SK-N-SH (cell line): ENCODE measurements at regions not wholly inside any gene's neighbourhood (a gene's known extent, or its start where the extent isn't known, plus 50 kb on each side); places are given as distances from the start of the nearest gene placed in this dataset.

Experiments used
- CTCF ChIA-PET: fragments of 300-600, 350-600 bp; formaldehyde crosslinking; extraction: SDS; loops from one replicate; lab custom pipeline; 2021; lab: Yijun Ruan, JAX
- POLR2A ChIA-PET: fragments of 350-600 bp; sonication (Branson Sonifier 250); formaldehyde crosslinking; extraction: SDS; loops from one replicate; lab custom pipeline; 2020; ENCODE audit warnings: antibody characterized with exemption, inconsistent platforms; lab: Yijun Ruan, JAX
- DNase-seq: peaks from one replicate; pipeline ENCODE4 v3.0.0; 2012
- H2AFZ ChIP-seq: fragments of 200-600 bp; sonication (generic); 2 replicates; pipeline ENCODE4 v1.8.1; 2016; ENCODE audit warnings: antibody characterized with exemption, mild to moderate bottlenecking, low read depth
- H3F3A ChIP-seq: fragments of 200-600 bp; sonication (generic); replicated peaks from 2 replicates; pipeline ENCODE3; 2016; ENCODE audit warnings: antibody characterized with exemption, mild to moderate bottlenecking; ENCODE audit not compliant: insufficient read depth
- H3K27ac ChIP-seq, 2 experiments: fragments of 200-500 bp in 1 of 2; fragments of 200-600 bp in 1 of 2; sonication (Bioruptor generic) in 1 of 2; sonication (generic), shearing (Covaris generic) in 1 of 2; 2 replicates each; pipeline versions ENCODE4 v1.5.1 to v1.6.1; 2014 to 2016; ENCODE audit warnings: low read depth in 2 of 2, inconsistent platforms in 1 of 2, low read length in 1 of 2, mild to moderate bottlenecking in 1 of 2, mixed read lengths in 1 of 2
- H3K27me3 ChIP-seq: fragments of 200-600 bp; sonication (generic), shearing (Covaris generic); 2 replicates; pipeline ENCODE4 v1.6.1; 2016; ENCODE audit warnings: mixed run types; ENCODE audit not compliant: insufficient read depth
- H3K36me3 ChIP-seq, 2 experiments: fragments of 200-500 bp in 1 of 2; fragments of 200-600 bp in 1 of 2; sonication (Bioruptor generic) in 1 of 2; sonication (generic) in 1 of 2; replicated peaks in 1 of 2; 2 replicates each; pipeline versions ENCODE3 to v1.5.1; 2014 to 2016; ENCODE audit warnings: low read length in 1 of 2, mild to moderate bottlenecking in 1 of 2; ENCODE audit not compliant: insufficient read depth in 2 of 2, control insufficient read depth in 1 of 2
- H3K4me1 ChIP-seq, 2 experiments: fragments of 200-500 bp in 1 of 2; fragments of 200-600 bp in 1 of 2; sonication (Bioruptor generic) in 1 of 2; sonication (generic), shearing (Covaris generic) in 1 of 2; 2 replicates each; pipeline versions ENCODE4 v1.5.1 to v1.6.1; 2014 to 2016; ENCODE audit warnings: low read depth in 1 of 2, low read length in 1 of 2, mixed run types in 1 of 2; ENCODE audit not compliant: insufficient read depth in 2 of 2, control insufficient read depth in 1 of 2
- H3K4me2 ChIP-seq: fragments of 200-600 bp; sonication (generic), shearing (Covaris generic); 2 replicates; pipeline ENCODE4 v1.6.1; 2017; ENCODE audit warnings: mixed run types
- H3K4me3 ChIP-seq, 2 experiments: fragments of 200-500 bp in 1 of 2; fragments of 200-600 bp in 1 of 2; sonication (Bioruptor generic) in 1 of 2; sonication (generic), shearing (Covaris generic) in 1 of 2; 2 replicates each; pipeline versions ENCODE4 v1.5.1 to v1.8.1; 2014 to 2016; ENCODE audit warnings: low read depth in 2 of 2, inconsistent platforms in 1 of 2, low read length in 1 of 2, mild to moderate bottlenecking in 1 of 2, mixed read lengths in 1 of 2, moderate library complexity in 1 of 2
- H3K79me2 ChIP-seq: fragments of 200-600 bp; sonication (generic); 2 replicates; pipeline ENCODE4 v1.8.1; 2017; ENCODE audit warnings: mild to moderate bottlenecking; ENCODE audit not compliant: insufficient read depth
- H3K9ac ChIP-seq: fragments of 200-600 bp; sonication (generic); 2 replicates; pipeline ENCODE4 v1.6.1; 2017; ENCODE audit warnings: mixed run types
- H3K9me2 ChIP-seq: fragments of 200-600 bp; sonication (generic); 2 replicates; pipeline ENCODE4 v1.6.1; 2017; ENCODE audit warnings: mixed run types
- H3K9me3 ChIP-seq: fragments of 200-600 bp; sonication (generic); 2 replicates; pipeline ENCODE4 v1.6.1; 2017; ENCODE audit warnings: mixed run types, mild to moderate bottlenecking, moderate library complexity
- H4K20me1 ChIP-seq: fragments of 200-600 bp; sonication (generic); 2 replicates; pipeline ENCODE4 v1.6.1; 2017; ENCODE audit warnings: mild to moderate bottlenecking, mixed run types; ENCODE audit not compliant: insufficient read depth
- CHD2 ChIP-seq: fragments of 150-350 bp; IDR thresholded peaks from 2 replicates; pipeline ENCODE4 v1.6.1; 2018; ENCODE audit warnings: low read length; ENCODE audit not compliant: partially characterized antibody
- ELF1 ChIP-seq: IDR thresholded peaks from 2 replicates; pipeline ENCODE4 v1.4.0; 2012
- FOSL2 ChIP-seq: IDR thresholded peaks from 2 replicates; pipeline ENCODE4 v1.4.0; 2012; ENCODE audit warnings: low read depth, mild to moderate bottlenecking, moderate library complexity, borderline replicate concordance
- FOXJ3 ChIP-seq: sonication (generic); formaldehyde crosslinking; IDR thresholded peaks from 2 replicates; pipeline ENCODE4 v1.5.1; 2020; ENCODE audit warnings: mild to moderate bottlenecking, missing genetic modification reagents
- GATA2 ChIP-seq: sonication (generic); formaldehyde crosslinking; IDR thresholded peaks from 2 replicates; pipeline ENCODE4 v1.5.0; 2020; ENCODE audit warnings: mild to moderate bottlenecking, missing genetic modification reagents
- JUND ChIP-seq: IDR thresholded peaks from 2 replicates; pipeline ENCODE4 v1.4.0; 2012
- NRF1 ChIP-seq: IDR thresholded peaks from 2 replicates; pipeline ENCODE4 v1.6.1; 2012; ENCODE audit warnings: low read depth, mild to moderate bottlenecking, low read length
- REST ChIP-seq: IDR thresholded peaks from 2 replicates; pipeline ENCODE4 v1.6.1; 2012; ENCODE audit warnings: mild to moderate bottlenecking, low read depth, low read length, moderate library complexity
- RFX5 ChIP-seq: IDR thresholded peaks from 2 replicates; pipeline ENCODE4 v1.6.1; 2012; ENCODE audit warnings: mild to moderate bottlenecking, improper control_type of control experiment, low read length
- SMC3 ChIP-seq: IDR thresholded peaks from 2 replicates; pipeline ENCODE4 v1.6.1; 2012; ENCODE audit warnings: low read depth, low read length, improper control_type of control experiment
- TAF1 ChIP-seq: IDR thresholded peaks from 2 replicates; pipeline ENCODE4 v1.6.1; 2012; ENCODE audit warnings: low read depth, mild to moderate bottlenecking, low read length, moderate library complexity, borderline replicate concordance
- TEAD4 ChIP-seq: IDR thresholded peaks from 2 replicates; pipeline ENCODE4 v1.4.0; 2012; ENCODE audit warnings: mild to moderate bottlenecking, borderline replicate concordance; ENCODE audit not compliant: insufficient read depth
- YY1 ChIP-seq: IDR thresholded peaks from 2 replicates; pipeline ENCODE4 v1.4.0; 2012; ENCODE audit warnings: low read depth, mild to moderate bottlenecking
- WGBS: methylation state at CpG from one replicate; pipeline ENCODE4 v1.1.6; 2017; ENCODE audit warnings: low lambda C conversion rate; 5-methylcytosine and 5-hydroxymethylcytosine counted together
- TF ChIP-seq, protein P1 (sequence below): fragments of 200-600 bp; sonication (generic); IDR thresholded peaks from 2 replicates; pipeline ENCODE4 v1.6.1; 2017; ENCODE audit warnings: antibody characterized with exemption, mild to moderate bottlenecking, moderate library complexity

DNA sequence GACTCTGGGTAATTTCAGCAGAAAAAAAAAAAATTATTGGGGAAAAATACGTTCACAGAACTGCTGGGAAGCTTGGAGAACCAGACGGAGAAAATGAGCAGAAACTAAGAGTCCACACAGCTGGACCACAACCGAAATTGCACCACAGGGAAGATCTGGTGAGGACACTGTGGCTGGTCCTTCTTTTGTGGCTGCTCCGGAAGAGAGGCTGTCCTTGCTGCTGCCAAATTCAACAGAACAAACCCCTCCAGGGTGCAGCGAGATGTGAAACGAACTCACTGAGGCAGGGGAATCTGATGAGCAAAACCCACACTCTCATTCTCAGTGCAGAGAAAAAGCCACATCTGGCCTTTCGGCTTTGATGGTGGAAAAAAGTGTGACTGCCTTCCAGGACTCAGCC lies 200.0 kb downstream of the ACTL7B start:
- no peaks in the 10 kb centered on the region for H3K9me3 ChIP-seq
- no peak for DNase-seq
- no peak overlapping the region for H2AFZ ChIP-seq
- H3K36me3 ChIP-seq, result no peaks in the 10 kb centered on the region
- H3K4me2 ChIP-seq, result no peak overlapping the region
- no peaks in the 10 kb centered on the region for H3F3A ChIP-seq
- H3K9ac ChIP-seq, result no peak overlapping the region
- no peaks in the 10 kb centered on the region for H4K20me1 ChIP-seq
- ChIA-PET POLR2A (no interaction called here), CTCF (no interaction called here)
- H3K27ac ChIP-seq, result no peak overlapping the region
- WGBS, result 3% methylated on average over 7 of the region's 7 CpGs
- no peaks in the 10 kb centered on the region for H3K4me1 ChIP-seq
- no peak for TF ChIP-seq YY1
- TF ChIP-seq FOXJ3, result no peak
- TF ChIP-seq TEAD4, result no peak
- TF ChIP-seq, protein P1, sequence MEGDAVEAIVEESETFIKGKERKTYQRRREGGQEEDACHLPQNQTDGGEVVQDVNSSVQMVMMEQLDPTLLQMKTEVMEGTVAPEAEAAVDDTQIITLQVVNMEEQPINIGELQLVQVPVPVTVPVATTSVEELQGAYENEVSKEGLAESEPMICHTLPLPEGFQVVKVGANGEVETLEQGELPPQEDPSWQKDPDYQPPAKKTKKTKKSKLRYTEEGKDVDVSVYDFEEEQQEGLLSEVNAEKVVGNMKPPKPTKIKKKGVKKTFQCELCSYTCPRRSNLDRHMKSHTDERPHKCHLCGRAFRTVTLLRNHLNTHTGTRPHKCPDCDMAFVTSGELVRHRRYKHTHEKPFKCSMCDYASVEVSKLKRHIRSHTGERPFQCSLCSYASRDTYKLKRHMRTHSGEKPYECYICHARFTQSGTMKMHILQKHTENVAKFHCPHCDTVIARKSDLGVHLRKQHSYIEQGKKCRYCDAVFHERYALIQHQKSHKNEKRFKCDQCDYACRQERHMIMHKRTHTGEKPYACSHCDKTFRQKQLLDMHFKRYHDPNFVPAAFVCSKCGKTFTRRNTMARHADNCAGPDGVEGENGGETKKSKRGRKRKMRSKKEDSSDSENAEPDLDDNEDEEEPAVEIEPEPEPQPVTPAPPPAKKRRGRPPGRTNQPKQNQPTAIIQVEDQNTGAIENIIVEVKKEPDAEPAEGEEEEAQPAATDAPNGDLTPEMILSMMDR, result no peak
- TF ChIP-seq TAF1, result no peak
- TF ChIP-seq ELF1, result no peak
- TF ChIP-seq FOSL2, result no peak
- TF ChIP-seq SMC3, result no peak
- no peak for TF ChIP-seq JUND
- no peaks in the 10 kb centered on the region for H3K79me2 ChIP-seq
- H3K27me3 ChIP-seq, result no peaks in the 10 kb centered on the region
- H3K4me3 ChIP-seq, result no peak overlapping the region
- no peaks in the 10 kb centered on the region for H3K9me2 ChIP-seq

DNA sequence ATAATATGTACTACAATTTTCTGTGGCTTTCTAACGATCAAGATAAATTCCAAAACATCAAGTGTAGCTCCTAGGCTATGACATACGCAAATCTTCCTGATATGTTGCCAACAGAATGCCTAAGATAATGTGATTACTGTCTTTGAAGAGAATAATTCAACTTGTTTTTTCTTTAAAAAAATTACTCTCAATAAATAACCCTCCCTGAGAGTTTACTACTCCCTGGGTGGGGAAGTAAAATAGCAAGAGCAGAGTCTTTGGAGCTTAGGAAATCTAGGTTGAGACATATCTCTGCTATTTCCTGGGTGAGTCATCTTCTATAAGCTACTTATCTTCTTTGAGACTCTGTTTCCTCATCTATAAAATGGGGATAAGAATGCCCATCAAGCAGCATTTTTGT lies 201.2 kb downstream of the ACTL7B start:
- 23% methylated on average over 2 of the region's 2 CpGs for WGBS
- H3K9me3 ChIP-seq, result no peaks in the 10 kb centered on the region
- H3F3A ChIP-seq, result no peaks in the 10 kb centered on the region
- H3K4me3 ChIP-seq, result no peak overlapping the region
- H3K4me2 ChIP-seq, result no peak overlapping the region
- no peak overlapping the region for H3K27ac ChIP-seq
- no peaks in the 10 kb centered on the region for H3K36me3 ChIP-seq
- ChIA-PET CTCF (no interaction called here), POLR2A (no interaction called here)
- no peaks in the 10 kb centered on the region for H3K9me2 ChIP-seq
- H3K79me2 ChIP-seq, result no peaks in the 10 kb centered on the region
- TF ChIP-seq TEAD4, result no peak
- no peak for TF ChIP-seq CHD2
- TF ChIP-seq GATA2 (CRISPR knock-in tag), result no peak
- TF ChIP-seq JUND, result no peak
- TF ChIP-seq NRF1, result no peak
- no peak for TF ChIP-seq RFX5
- H2AFZ ChIP-seq, result no peak overlapping the region
- H3K4me1 ChIP-seq, result no peaks in the 10 kb centered on the region
- DNase-seq, result no peak
- H4K20me1 ChIP-seq, result no peaks in the 10 kb centered on the region
- H3K27me3 ChIP-seq, result no peaks in the 10 kb centered on the region
- no peak overlapping the region for H3K9ac ChIP-seq

- Histone ChIP-seq H3K9me2 (no peaks in the 10 kb centered on the region), H3F3A (no peaks in the 10 kb centered on the region), H3K9ac (no peak overlapping the region), H3K27me3 (no peaks in the 10 kb centered on the region), H3K27ac (no peak overlapping the region), H3K36me3 (no peaks in the 10 kb centered on the region), H3K4me3 (no peak overlapping the region), H3K4me2 (no peak overlapping the region), H3K9me3 (no peaks in the 10 kb centered on the region), H2AFZ (no peak overlapping the region), H3K4me1 (no peaks in the 10 kb centered on the region), H3K79me2 (no peaks in the 10 kb centered on the region), H4K20me1 (no peaks in the 10 kb centered on the region)
- ChIA-PET CTCF (no interaction called here), POLR2A (no interaction called here)
- no peak for DNase-seq
- 2% methylated on average over 3 of the region's 3 CpGs for WGBS
- TF ChIP-seq, protein P1, result no peak
- TF ChIP-seq REST, result no peak
These were observed 202.9 kb downstream of the ACTL7B start for GRCh38 chr9:108652851-108653250.
